Activated T-cell treated with anti-CD3 and anti-CD28 coated beads, Interleukin-2, amount 50 U/mL, for 48 hours (primary cell): ENCODE measurements at regions not wholly inside any gene's neighbourhood (a gene's known extent, or its start where the extent isn't known, plus 50 kb on each side); places are given as distances from the start of the nearest gene placed in this dataset.

Source experiments
- DNase-seq, 2 experiments: peaks; one replicate each; pipeline ENCODE4 v3.0.0-alpha.2; 2020

GRCh38 chr2:128950758-128951157 is 632.1 kb upstream of the HS6ST1 start:
- DNase-seq = no peak

- no peak for DNase-seq
Measured at GRCh38 chr2:128958241-128958640, 639.6 kb upstream of the HS6ST1 start.

- DNase-seq = no peak
Measured at GRCh38 chr2:128967646-128968045, 649.0 kb upstream of the HS6ST1 start.

GRCh38 chr2:128969374-128969773 is 650.7 kb upstream of the HS6ST1 start:
- no peak for DNase-seq

- DNase-seq = no peak
Measured at GRCh38 chr2:128970332-128971116, 651.9 kb upstream of the HS6ST1 start.

- DNase-seq = no peak
Measured at GRCh38 chr2:128973566-128973965, 654.9 kb upstream of the HS6ST1 start.

- DNase-seq = no peak
Measured at GRCh38 chr2:128978212-128978611, 659.5 kb upstream of the HS6ST1 start.

GRCh38 chr2:128979182-128979581 is 660.5 kb upstream of the HS6ST1 start:
- DNase-seq = no peak

- no peak for DNase-seq
Measured at GRCh38 chr2:128980475-128980874, 661.8 kb upstream of the HS6ST1 start.

- DNase-seq = no peak
Measured at GRCh38 chr2:128981353-128981752, 662.7 kb upstream of the HS6ST1 start.

- DNase-seq = no peak
Measured at GRCh38 chr2:128982001-128982400, 663.3 kb upstream of the HS6ST1 start.

- no peak for DNase-seq
Measured at GRCh38 chr2:128982670-128983069, 664.0 kb upstream of the HS6ST1 start.

GRCh38 chr2:128983094-128983493 is 664.4 kb upstream of the HS6ST1 start:
- no peak for DNase-seq

- no peak for DNase-seq
Measured at GRCh38 chr2:128984081-128984480, 665.4 kb upstream of the HS6ST1 start.

GRCh38 chr2:128984855-128985254 is 666.2 kb upstream of the HS6ST1 start:
- DNase-seq = no peak

GRCh38 chr2:128986026-128986715 is 667.5 kb upstream of the HS6ST1 start:
- no peak for DNase-seq

- DNase-seq = no peak
Measured at GRCh38 chr2:128986867-128987268, 668.2 kb upstream of the HS6ST1 start.

- DNase-seq = no peak
Measured at GRCh38 chr2:128988326-128988725, 669.7 kb upstream of the HS6ST1 start.

- no peak for DNase-seq
Measured at GRCh38 chr2:128988967-128989366, 670.3 kb upstream of the HS6ST1 start.

GRCh38 chr2:128995086-128995485 is 676.4 kb upstream of the HS6ST1 start:
- DNase-seq = no peak

- DNase-seq = no peak
Measured at GRCh38 chr2:128996078-128996477, 677.4 kb upstream of the HS6ST1 start.

- DNase-seq = no peak
Measured at GRCh38 chr2:128997166-128997866, 678.6 kb upstream of the HS6ST1 start.

- DNase-seq = no peak
Measured at GRCh38 chr2:129001926-129002325, 683.3 kb upstream of the HS6ST1 start.

GRCh38 chr2:129002751-129003150 is 684.1 kb upstream of the HS6ST1 start:
- DNase-seq = no peak
